SK-N-SH (cell line): ENCODE measurements at regions not wholly inside any gene's neighbourhood (a gene's known extent, or its start where the extent isn't known, plus 50 kb on each side); places are given as distances from the start of the nearest gene placed in this dataset.

ENCODE experiments used
- CTCF ChIA-PET: fragments of 300-600, 350-600 bp; formaldehyde crosslinking; extraction: SDS; loops from one replicate; lab custom pipeline; 2021; lab: Yijun Ruan, JAX
- POLR2A ChIA-PET: fragments of 350-600 bp; sonication (Branson Sonifier 250); formaldehyde crosslinking; extraction: SDS; loops from one replicate; lab custom pipeline; 2020; ENCODE audit warnings: antibody characterized with exemption, inconsistent platforms; lab: Yijun Ruan, JAX
- DNase-seq: peaks from one replicate; pipeline ENCODE4 v3.0.0; 2012
- H2AFZ ChIP-seq: fragments of 200-600 bp; sonication (generic); 2 replicates; pipeline ENCODE4 v1.8.1; 2016; ENCODE audit warnings: antibody characterized with exemption, mild to moderate bottlenecking, low read depth
- H3F3A ChIP-seq: fragments of 200-600 bp; sonication (generic); replicated peaks from 2 replicates; pipeline ENCODE3; 2016; ENCODE audit warnings: antibody characterized with exemption, mild to moderate bottlenecking; ENCODE audit not compliant: insufficient read depth
- H3K27ac ChIP-seq, 2 experiments: fragments of 200-500 bp in 1 of 2; fragments of 200-600 bp in 1 of 2; sonication (Bioruptor generic) in 1 of 2; sonication (generic), shearing (Covaris generic) in 1 of 2; 2 replicates each; pipeline versions ENCODE4 v1.5.1 to v1.6.1; 2014 to 2016; ENCODE audit warnings: low read depth in 2 of 2, inconsistent platforms in 1 of 2, low read length in 1 of 2, mild to moderate bottlenecking in 1 of 2, mixed read lengths in 1 of 2
- H3K27me3 ChIP-seq: fragments of 200-600 bp; sonication (generic), shearing (Covaris generic); 2 replicates; pipeline ENCODE4 v1.6.1; 2016; ENCODE audit warnings: mixed run types; ENCODE audit not compliant: insufficient read depth
- H3K36me3 ChIP-seq, 2 experiments: fragments of 200-500 bp in 1 of 2; fragments of 200-600 bp in 1 of 2; sonication (Bioruptor generic) in 1 of 2; sonication (generic) in 1 of 2; replicated peaks in 1 of 2; 2 replicates each; pipeline versions ENCODE3 to v1.5.1; 2014 to 2016; ENCODE audit warnings: low read length in 1 of 2, mild to moderate bottlenecking in 1 of 2; ENCODE audit not compliant: insufficient read depth in 2 of 2, control insufficient read depth in 1 of 2
- H3K4me1 ChIP-seq, 2 experiments: fragments of 200-500 bp in 1 of 2; fragments of 200-600 bp in 1 of 2; sonication (Bioruptor generic) in 1 of 2; sonication (generic), shearing (Covaris generic) in 1 of 2; 2 replicates each; pipeline versions ENCODE4 v1.5.1 to v1.6.1; 2014 to 2016; ENCODE audit warnings: low read depth in 1 of 2, low read length in 1 of 2, mixed run types in 1 of 2; ENCODE audit not compliant: insufficient read depth in 2 of 2, control insufficient read depth in 1 of 2
- H3K4me2 ChIP-seq: fragments of 200-600 bp; sonication (generic), shearing (Covaris generic); 2 replicates; pipeline ENCODE4 v1.6.1; 2017; ENCODE audit warnings: mixed run types
- H3K4me3 ChIP-seq, 2 experiments: fragments of 200-500 bp in 1 of 2; fragments of 200-600 bp in 1 of 2; sonication (Bioruptor generic) in 1 of 2; sonication (generic), shearing (Covaris generic) in 1 of 2; 2 replicates each; pipeline versions ENCODE4 v1.5.1 to v1.8.1; 2014 to 2016; ENCODE audit warnings: low read depth in 2 of 2, inconsistent platforms in 1 of 2, low read length in 1 of 2, mild to moderate bottlenecking in 1 of 2, mixed read lengths in 1 of 2, moderate library complexity in 1 of 2
- H3K79me2 ChIP-seq: fragments of 200-600 bp; sonication (generic); 2 replicates; pipeline ENCODE4 v1.8.1; 2017; ENCODE audit warnings: mild to moderate bottlenecking; ENCODE audit not compliant: insufficient read depth
- H3K9ac ChIP-seq: fragments of 200-600 bp; sonication (generic); 2 replicates; pipeline ENCODE4 v1.6.1; 2017; ENCODE audit warnings: mixed run types
- H3K9me2 ChIP-seq: fragments of 200-600 bp; sonication (generic); 2 replicates; pipeline ENCODE4 v1.6.1; 2017; ENCODE audit warnings: mixed run types
- H3K9me3 ChIP-seq: fragments of 200-600 bp; sonication (generic); 2 replicates; pipeline ENCODE4 v1.6.1; 2017; ENCODE audit warnings: mixed run types, mild to moderate bottlenecking, moderate library complexity
- H4K20me1 ChIP-seq: fragments of 200-600 bp; sonication (generic); 2 replicates; pipeline ENCODE4 v1.6.1; 2017; ENCODE audit warnings: mild to moderate bottlenecking, mixed run types; ENCODE audit not compliant: insufficient read depth
- EP300 ChIP-seq, 2 experiments: IDR thresholded peaks; 2 replicates each; pipeline versions ENCODE4 v1.4.0 to v1.6.1; 2012; ENCODE audit warnings: borderline replicate concordance in 1 of 2, low read depth in 1 of 2, low read length in 1 of 2
- FOXJ3 ChIP-seq: sonication (generic); formaldehyde crosslinking; IDR thresholded peaks from 2 replicates; pipeline ENCODE4 v1.5.1; 2020; ENCODE audit warnings: mild to moderate bottlenecking, missing genetic modification reagents
- FOXM1 ChIP-seq: IDR thresholded peaks from 2 replicates; pipeline ENCODE4 v1.4.0; 2012; ENCODE audit warnings: low read depth, mild to moderate bottlenecking
- IRF3 ChIP-seq: fragments of 150-350 bp; IDR thresholded peaks from 2 replicates; pipeline ENCODE4 v1.6.1; 2016; ENCODE audit warnings: mild to moderate bottlenecking, low read depth, low read length
- MXI1 ChIP-seq: IDR thresholded peaks from 2 replicates; pipeline ENCODE4 v1.6.1; 2012; ENCODE audit warnings: mild to moderate bottlenecking, low read depth, low read length, improper control_type of control experiment
- POLR2AphosphoS5 ChIP-seq: IDR thresholded peaks from 2 replicates; pipeline ENCODE4 v1.6.1; 2012; ENCODE audit warnings: low read depth, low read length
- RCOR1 ChIP-seq: fragments of 150-350 bp; IDR thresholded peaks from 2 replicates; pipeline ENCODE4 v1.6.1; 2017; ENCODE audit warnings: antibody characterized with exemption, low read length
- SIN3A ChIP-seq: IDR thresholded peaks from 2 replicates; pipeline ENCODE4 v1.6.1; 2012; ENCODE audit warnings: low read depth, mild to moderate bottlenecking, low read length, moderate library complexity, borderline replicate concordance
- TAF1 ChIP-seq: IDR thresholded peaks from 2 replicates; pipeline ENCODE4 v1.6.1; 2012; ENCODE audit warnings: low read depth, mild to moderate bottlenecking, low read length, moderate library complexity, borderline replicate concordance
- TCF12 ChIP-seq: IDR thresholded peaks from 2 replicates; pipeline ENCODE4 v1.4.0; 2012
- WGBS: methylation state at CpG from one replicate; pipeline ENCODE4 v1.1.6; 2017; ENCODE audit warnings: low lambda C conversion rate; 5-methylcytosine and 5-hydroxymethylcytosine counted together
- TF ChIP-seq, protein P1 (sequence below): fragments of 200-600 bp; sonication (generic); IDR thresholded peaks from 2 replicates; pipeline ENCODE4 v1.6.1; 2017; ENCODE audit warnings: antibody characterized with exemption, mild to moderate bottlenecking, moderate library complexity
- TF ChIP-seq, protein P2 (sequence below): IDR thresholded peaks from 2 replicates; pipeline ENCODE4 v1.6.1; 2012; ENCODE audit warnings: mild to moderate bottlenecking, low read depth, low read length, moderate library complexity

- TF ChIP-seq, protein P1, sequence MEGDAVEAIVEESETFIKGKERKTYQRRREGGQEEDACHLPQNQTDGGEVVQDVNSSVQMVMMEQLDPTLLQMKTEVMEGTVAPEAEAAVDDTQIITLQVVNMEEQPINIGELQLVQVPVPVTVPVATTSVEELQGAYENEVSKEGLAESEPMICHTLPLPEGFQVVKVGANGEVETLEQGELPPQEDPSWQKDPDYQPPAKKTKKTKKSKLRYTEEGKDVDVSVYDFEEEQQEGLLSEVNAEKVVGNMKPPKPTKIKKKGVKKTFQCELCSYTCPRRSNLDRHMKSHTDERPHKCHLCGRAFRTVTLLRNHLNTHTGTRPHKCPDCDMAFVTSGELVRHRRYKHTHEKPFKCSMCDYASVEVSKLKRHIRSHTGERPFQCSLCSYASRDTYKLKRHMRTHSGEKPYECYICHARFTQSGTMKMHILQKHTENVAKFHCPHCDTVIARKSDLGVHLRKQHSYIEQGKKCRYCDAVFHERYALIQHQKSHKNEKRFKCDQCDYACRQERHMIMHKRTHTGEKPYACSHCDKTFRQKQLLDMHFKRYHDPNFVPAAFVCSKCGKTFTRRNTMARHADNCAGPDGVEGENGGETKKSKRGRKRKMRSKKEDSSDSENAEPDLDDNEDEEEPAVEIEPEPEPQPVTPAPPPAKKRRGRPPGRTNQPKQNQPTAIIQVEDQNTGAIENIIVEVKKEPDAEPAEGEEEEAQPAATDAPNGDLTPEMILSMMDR, result no peak
- TF ChIP-seq TCF12 (no peak), POLR2AphosphoS5 (no peak), TAF1 (no peak)
These were observed 189.1 kb downstream of the UBE2E3 start (continued) for GRCh38 chr2:181169503-181169902.

DNA sequence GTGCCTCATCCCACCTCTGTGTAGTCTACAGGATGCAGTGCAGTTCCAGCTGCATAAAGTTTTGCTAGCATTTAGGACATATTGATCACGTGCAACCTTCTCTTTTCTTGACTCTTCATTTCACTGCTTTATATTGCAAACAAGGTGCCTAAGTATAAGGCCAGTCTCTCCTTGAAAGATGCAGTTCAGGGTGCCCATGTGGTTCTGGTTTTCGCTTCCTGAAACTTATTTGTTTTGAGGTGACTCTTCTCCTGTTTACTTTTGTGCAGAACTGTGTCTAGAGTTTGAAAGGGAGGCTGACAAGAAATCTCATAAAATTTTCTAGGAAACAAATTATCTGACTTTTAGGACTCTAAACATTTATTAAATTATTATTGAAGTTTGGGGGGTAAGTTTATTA, 189.9 kb downstream of the UBE2E3 start:
- H3F3A ChIP-seq, result no peaks in the 10 kb centered on the region
- H3K4me3 ChIP-seq, result no peak overlapping the region
- ChIA-PET CTCF (no interaction called here), POLR2A (no interaction called here)
- no peaks in the 10 kb centered on the region for H3K27me3 ChIP-seq
- H4K20me1 ChIP-seq, result no peaks in the 10 kb centered on the region
- no peak overlapping the region for H2AFZ ChIP-seq
- no peak overlapping the region for H3K27ac ChIP-seq
- TF ChIP-seq RCOR1, result no peak
- WGBS, result 67% methylated on average over 2 of the region's 2 CpGs
- no peaks in the 10 kb centered on the region for H3K36me3 ChIP-seq
- H3K4me1 ChIP-seq, result no peaks in the 10 kb centered on the region; a peak in 1 of 4 replicates
- no peak for DNase-seq
- no peaks in the 10 kb centered on the region for H3K9me2 ChIP-seq
- H3K79me2 ChIP-seq, result no peaks in the 10 kb centered on the region
- no peak overlapping the region for H3K4me2 ChIP-seq
- no peak overlapping the region for H3K9ac ChIP-seq
- no peaks in the 10 kb centered on the region for H3K9me3 ChIP-seq

GRCh38 chr2:181172676-181173075, 192.3 kb downstream of the UBE2E3 start:
- POLR2A ChIA-PET, result no interaction called here
- no peaks in the 10 kb centered on the region for H3K9me2 ChIP-seq
- H2AFZ ChIP-seq, result no peak overlapping the region
- no peaks in the 10 kb centered on the region for H3K36me3 ChIP-seq
- H3K4me2 ChIP-seq, result no peak overlapping the region
- no peak overlapping the region for H3K9ac ChIP-seq
- H3K9me3 ChIP-seq, result no peaks in the 10 kb centered on the region
- no peaks in the 10 kb centered on the region; a peak in 1 of 4 replicates for H3K4me1 ChIP-seq
- TF ChIP-seq FOXM1 (no peak), SIN3A (no peak), EP300 (IDR thresholded peaks at IDR 0.05; ENCODE audit: borderline replicate concordance in 1 of 2, low read depth in 1 of 2, low read length in 1 of 2) (no peak), MXI1 (no peak), IRF3 (no peak), FOXJ3 (CRISPR knock-in tag) (no peak)
- TF ChIP-seq, protein P2, sequence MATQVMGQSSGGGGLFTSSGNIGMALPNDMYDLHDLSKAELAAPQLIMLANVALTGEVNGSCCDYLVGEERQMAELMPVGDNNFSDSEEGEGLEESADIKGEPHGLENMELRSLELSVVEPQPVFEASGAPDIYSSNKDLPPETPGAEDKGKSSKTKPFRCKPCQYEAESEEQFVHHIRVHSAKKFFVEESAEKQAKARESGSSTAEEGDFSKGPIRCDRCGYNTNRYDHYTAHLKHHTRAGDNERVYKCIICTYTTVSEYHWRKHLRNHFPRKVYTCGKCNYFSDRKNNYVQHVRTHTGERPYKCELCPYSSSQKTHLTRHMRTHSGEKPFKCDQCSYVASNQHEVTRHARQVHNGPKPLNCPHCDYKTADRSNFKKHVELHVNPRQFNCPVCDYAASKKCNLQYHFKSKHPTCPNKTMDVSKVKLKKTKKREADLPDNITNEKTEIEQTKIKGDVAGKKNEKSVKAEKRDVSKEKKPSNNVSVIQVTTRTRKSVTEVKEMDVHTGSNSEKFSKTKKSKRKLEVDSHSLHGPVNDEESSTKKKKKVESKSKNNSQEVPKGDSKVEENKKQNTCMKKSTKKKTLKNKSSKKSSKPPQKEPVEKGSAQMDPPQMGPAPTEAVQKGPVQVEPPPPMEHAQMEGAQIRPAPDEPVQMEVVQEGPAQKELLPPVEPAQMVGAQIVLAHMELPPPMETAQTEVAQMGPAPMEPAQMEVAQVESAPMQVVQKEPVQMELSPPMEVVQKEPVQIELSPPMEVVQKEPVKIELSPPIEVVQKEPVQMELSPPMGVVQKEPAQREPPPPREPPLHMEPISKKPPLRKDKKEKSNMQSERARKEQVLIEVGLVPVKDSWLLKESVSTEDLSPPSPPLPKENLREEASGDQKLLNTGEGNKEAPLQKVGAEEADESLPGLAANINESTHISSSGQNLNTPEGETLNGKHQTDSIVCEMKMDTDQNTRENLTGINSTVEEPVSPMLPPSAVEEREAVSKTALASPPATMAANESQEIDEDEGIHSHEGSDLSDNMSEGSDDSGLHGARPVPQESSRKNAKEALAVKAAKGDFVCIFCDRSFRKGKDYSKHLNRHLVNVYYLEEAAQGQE, result no peak
- TF ChIP-seq, all 33 proteins: peak for 0
- Histone ChIP-seq H3K27ac (no peak overlapping the region), H4K20me1 (no peaks in the 10 kb centered on the region), H3F3A (no peaks in the 10 kb centered on the region), H3K4me3 (no peak overlapping the region), H3K79me2 (no peaks in the 10 kb centered on the region), H3K27me3 (no peaks in the 10 kb centered on the region)
- 88% methylated on average over 3 of the region's 3 CpGs for WGBS
- CTCF ChIA-PET, result interaction anchor here (1.0 kb wide), 1 partner anchor 41 kb away, joined by 3 read pairs; no protein-coding TSS in a partner anchor
- no peak for DNase-seq
